DND-41 (cell line): ENCODE measurements at regions not wholly inside any gene's neighbourhood (a gene's known extent, or its start where the extent isn't known, plus 50 kb on each side); places are given as distances from the start of the nearest gene placed in this dataset.
A peak's percentile ranks its signal among the peaks of the same experiment; 100 is the strongest.

Source experiments
- ATAC-seq: fragments of 200-7000 bp; cut with Tn5 transposase; 3 replicates; pipeline ENCODE4 v1.9.1; 2021; ENCODE audit warnings: low read depth; ENCODE audit not compliant: insufficient read depth
- DNase-seq: peaks from one replicate; pipeline ENCODE4 v3.0.0-alpha.2; 2020
- H2AFZ ChIP-seq: 2 replicates; pipeline ENCODE4 v1.6.0; 2012; ENCODE audit warnings: low read depth, low read length
- H3K27ac ChIP-seq: 2 replicates; pipeline ENCODE4 v1.5.1; 2012; ENCODE audit warnings: low read length, inconsistent platforms
- H3K27me3 ChIP-seq: fragments of 200-600 bp; sonication (generic); 2 replicates; pipeline ENCODE4 v1.6.0; 2012; ENCODE audit warnings: low read length, mild to moderate bottlenecking, inconsistent platforms; ENCODE audit not compliant: insufficient read depth, poor library complexity
- H3K36me3 ChIP-seq: 2 replicates; pipeline ENCODE4 v1.5.1; 2012; ENCODE audit warnings: low read length, inconsistent platforms; ENCODE audit not compliant: insufficient read depth
- H3K4me1 ChIP-seq: 2 replicates; pipeline ENCODE4 v1.5.1; 2012; ENCODE audit warnings: mild to moderate bottlenecking, low read length; ENCODE audit not compliant: insufficient read depth
- H3K4me2 ChIP-seq: 2 replicates; pipeline ENCODE4 v1.6.0; 2012; ENCODE audit warnings: mild to moderate bottlenecking, moderate library complexity, low read length, inconsistent platforms; ENCODE audit not compliant: insufficient read depth
- H3K4me3 ChIP-seq, 2 experiments: fragments of 200-600 bp in 1 of 2; shearing (Covaris generic) in 1 of 2; 2 replicates each; pipeline ENCODE4 v1.5.1; 2012 to 2016; ENCODE audit warnings: inconsistent platforms in 2 of 2, low read length in 2 of 2, mild to moderate bottlenecking in 2 of 2, low read depth in 1 of 2, moderate library complexity in 1 of 2
- H3K79me2 ChIP-seq: 2 replicates; pipeline ENCODE4 v1.6.0; 2012; ENCODE audit warnings: low read length, inconsistent platforms; ENCODE audit not compliant: insufficient read depth
- H3K9ac ChIP-seq: 2 replicates; pipeline ENCODE4 v1.6.0; 2012; ENCODE audit warnings: low read depth, mild to moderate bottlenecking, inconsistent platforms, low read length, moderate library complexity
- H3K9me3 ChIP-seq: 2 replicates; pipeline ENCODE4 v1.5.1; 2012; ENCODE audit warnings: low read length, moderate library complexity, mild to moderate bottlenecking, inconsistent platforms; ENCODE audit not compliant: insufficient read depth, severe bottlenecking
- H4K20me1 ChIP-seq: 2 replicates; pipeline ENCODE4 v1.6.0; 2012; ENCODE audit warnings: low read length; ENCODE audit not compliant: insufficient read depth
- CTCF ChIP-seq: IDR thresholded peaks from 2 replicates; pipeline ENCODE4 v1.5.1; 2012; ENCODE audit warnings: borderline replicate concordance, low read length, moderate library complexity, mild to moderate bottlenecking; ENCODE audit not compliant: poor library complexity, severe bottlenecking; ENCODE audit errors: extremely low read depth
- EZH2 ChIP-seq: IDR thresholded peaks from 3 replicates; pipeline ENCODE4 v1.6.1; 2012; ENCODE audit warnings: borderline replicate concordance, low read depth, mild to moderate bottlenecking, moderate library complexity, low read length, inconsistent platforms; ENCODE audit not compliant: severe bottlenecking

GRCh38 chr15:85997618-85998017, 82.1 kb upstream of the AGBL1 start:
- H3K27ac ChIP-seq: no peak overlapping the region
- no peaks in the 10 kb centered on the region for H3K27me3 ChIP-seq

GRCh38 chr15:85999658-86000057, 80.0 kb upstream of the AGBL1 start:
- Histone ChIP-seq H3K27me3 (no peaks in the 10 kb centered on the region), H3K79me2 (no peaks in the 10 kb centered on the region), H3K9me3 (no peaks in the 10 kb centered on the region), H3K9ac (no peak overlapping the region), H3K4me3 (no peak overlapping the region), H3K4me1 (peaks cover 7% of the 10 kb centered on the region), H3K27ac (no peak overlapping the region), H3K36me3 (no peaks in the 10 kb centered on the region), H4K20me1 (no peaks in the 10 kb centered on the region), H3K4me2 (no peak overlapping the region), H2AFZ (no peak overlapping the region)
- DNase-seq: no peak
- TF ChIP-seq CTCF (no peak), EZH2 (no peak)
- no peak for ATAC-seq

More at GRCh38 chr15:85997618-85998017, 82.1 kb upstream of the AGBL1 start:
- peaks cover 7% of the 10 kb centered on the region for H3K4me1 ChIP-seq
- H3K9me3 ChIP-seq: no peaks in the 10 kb centered on the region
- H4K20me1 ChIP-seq: no peaks in the 10 kb centered on the region
- no peak overlapping the region for H3K4me3 ChIP-seq
- DNase-seq (no peak), ATAC-seq (no peak)
- H2AFZ ChIP-seq: no peak overlapping the region
- TF ChIP-seq CTCF (no peak), EZH2 (no peak)
- no peaks in the 10 kb centered on the region for H3K79me2 ChIP-seq
- H3K4me2 ChIP-seq: no peak overlapping the region
- H3K36me3 ChIP-seq: no peaks in the 10 kb centered on the region
- no peak overlapping the region for H3K9ac ChIP-seq

GRCh38 chr15:86001200-86001599, 78.5 kb upstream of the AGBL1 start:
- ATAC-seq (peak; percentile 64), DNase-seq (peak; percentile 4)
- no peaks in the 10 kb centered on the region for H4K20me1 ChIP-seq
- TF ChIP-seq EZH2: no peak
- TF ChIP-seq CTCF: no peak
- H3K36me3 ChIP-seq: no peaks in the 10 kb centered on the region
- no peaks in the 10 kb centered on the region for H3K27me3 ChIP-seq
- H3K27ac ChIP-seq: no peak overlapping the region
- no peak overlapping the region for H3K4me3 ChIP-seq
- H3K79me2 ChIP-seq: no peaks in the 10 kb centered on the region
- H3K9ac ChIP-seq: no peak overlapping the region
- H3K4me2 ChIP-seq: no peak overlapping the region
- peaks cover 7% of the 10 kb centered on the region for H3K4me1 ChIP-seq
- no peak overlapping the region for H2AFZ ChIP-seq
- no peaks in the 10 kb centered on the region for H3K9me3 ChIP-seq

- Histone ChIP-seq H3K9ac (no peak overlapping the region), H3K27me3 (no peaks in the 10 kb centered on the region), H3K4me3 (no peak overlapping the region), H3K9me3 (no peaks in the 10 kb centered on the region), H3K4me2 (no peak overlapping the region), H3K79me2 (no peaks in the 10 kb centered on the region), H4K20me1 (no peaks in the 10 kb centered on the region), H3K27ac (no peak overlapping the region), H3K4me1 (peaks cover 7% of the 10 kb centered on the region), H2AFZ (no peak overlapping the region), H3K36me3 (no peaks in the 10 kb centered on the region)
- DNase-seq: no peak
- ATAC-seq: no peak
- TF ChIP-seq CTCF: no peak
- TF ChIP-seq EZH2: no peak
Observed at GRCh38 chr15:86002444-86002843, 77.2 kb upstream of the AGBL1 start.
